IMR-90 (cell line): ENCODE measurements at regions not wholly inside any gene's neighbourhood (a gene's known extent, or its start where the extent isn't known, plus 50 kb on each side); places are given as distances from the start of the nearest gene placed in this dataset.

Experiments used
- BHLHE40 ChIP-seq: fragments of 150-350 bp; IDR thresholded peaks from 2 replicates; pipeline ENCODE4 v1.6.1; 2016; ENCODE audit warnings: mild to moderate bottlenecking, low read depth, low read length
- CEBPB ChIP-seq: IDR thresholded peaks from 2 replicates; pipeline ENCODE4 v1.6.1; 2012; ENCODE audit warnings: low read depth, low read length, improper control_type of control experiment
- CTCF ChIP-seq: conservative IDR thresholded peaks from 2 replicates; pipeline ENCODE4 v1.5.1; 2012; ENCODE audit warnings: mild to moderate bottlenecking, low read depth, low read length, improper control_type of control experiment
- POLR2A ChIP-seq: IDR thresholded peaks from 2 replicates; pipeline ENCODE4 v1.6.1; 2012; ENCODE audit warnings: mild to moderate bottlenecking, low read depth, low read length
- RAD21 ChIP-seq: IDR thresholded peaks from 2 replicates; pipeline ENCODE4 v1.6.1; 2012; ENCODE audit warnings: low read length, improper control_type of control experiment
- RCOR1 ChIP-seq: IDR thresholded peaks from 2 replicates; pipeline ENCODE4 v1.6.1; 2012; ENCODE audit warnings: mild to moderate bottlenecking, low read length, improper control_type of control experiment; ENCODE audit not compliant: insufficient replicate concordance
- SMC3 ChIP-seq: fragments of 150-350 bp; IDR thresholded peaks from 2 replicates; pipeline ENCODE4 v1.6.1; 2016; ENCODE audit warnings: low read depth, mild to moderate bottlenecking, antibody characterized with exemption, low read length, moderate library complexity
- USF2 ChIP-seq: fragments of 150-350 bp; IDR thresholded peaks from 2 replicates; pipeline ENCODE4 v1.6.1; 2017; ENCODE audit warnings: mild to moderate bottlenecking, antibody characterized with exemption, low read length, low read depth
- TF ChIP-seq, protein P1 (sequence below): fragments of 150-350 bp; IDR thresholded peaks from 2 replicates; pipeline ENCODE4 v1.6.1; 2016; ENCODE audit warnings: low read depth, mild to moderate bottlenecking, low read length, moderate library complexity, borderline replicate concordance

GRCh38 chr2:12124790-12125189 is 378.4 kb downstream of the LPIN1 start:
- TF ChIP-seq, protein P1, sequence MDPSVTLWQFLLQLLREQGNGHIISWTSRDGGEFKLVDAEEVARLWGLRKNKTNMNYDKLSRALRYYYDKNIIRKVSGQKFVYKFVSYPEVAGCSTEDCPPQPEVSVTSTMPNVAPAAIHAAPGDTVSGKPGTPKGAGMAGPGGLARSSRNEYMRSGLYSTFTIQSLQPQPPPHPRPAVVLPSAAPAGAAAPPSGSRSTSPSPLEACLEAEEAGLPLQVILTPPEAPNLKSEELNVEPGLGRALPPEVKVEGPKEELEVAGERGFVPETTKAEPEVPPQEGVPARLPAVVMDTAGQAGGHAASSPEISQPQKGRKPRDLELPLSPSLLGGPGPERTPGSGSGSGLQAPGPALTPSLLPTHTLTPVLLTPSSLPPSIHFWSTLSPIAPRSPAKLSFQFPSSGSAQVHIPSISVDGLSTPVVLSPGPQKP = no peak
- no peak for TF ChIP-seq RCOR1
- no peak for TF ChIP-seq CTCF
- no peak for TF ChIP-seq RAD21
- TF ChIP-seq USF2 = no peak
- no peak for TF ChIP-seq BHLHE40
- no peak for TF ChIP-seq POLR2A
- TF ChIP-seq SMC3 = no peak
- no peak for TF ChIP-seq CEBPB
